HG02623 (cell line): ENCODE measurements at regions not wholly inside any gene's neighbourhood (a gene's known extent, or its start where the extent isn't known, plus 50 kb on each side); places are given as distances from the start of the nearest gene placed in this dataset.

Experiments used
- ATAC-seq: cut with Tn5 transposase; IDR thresholded peaks from one replicate; pipeline ENCODE4 v1.9.1; 2021; ENCODE audit warnings: moderate library complexity; ENCODE audit not compliant: unreplicated experiment

DNA sequence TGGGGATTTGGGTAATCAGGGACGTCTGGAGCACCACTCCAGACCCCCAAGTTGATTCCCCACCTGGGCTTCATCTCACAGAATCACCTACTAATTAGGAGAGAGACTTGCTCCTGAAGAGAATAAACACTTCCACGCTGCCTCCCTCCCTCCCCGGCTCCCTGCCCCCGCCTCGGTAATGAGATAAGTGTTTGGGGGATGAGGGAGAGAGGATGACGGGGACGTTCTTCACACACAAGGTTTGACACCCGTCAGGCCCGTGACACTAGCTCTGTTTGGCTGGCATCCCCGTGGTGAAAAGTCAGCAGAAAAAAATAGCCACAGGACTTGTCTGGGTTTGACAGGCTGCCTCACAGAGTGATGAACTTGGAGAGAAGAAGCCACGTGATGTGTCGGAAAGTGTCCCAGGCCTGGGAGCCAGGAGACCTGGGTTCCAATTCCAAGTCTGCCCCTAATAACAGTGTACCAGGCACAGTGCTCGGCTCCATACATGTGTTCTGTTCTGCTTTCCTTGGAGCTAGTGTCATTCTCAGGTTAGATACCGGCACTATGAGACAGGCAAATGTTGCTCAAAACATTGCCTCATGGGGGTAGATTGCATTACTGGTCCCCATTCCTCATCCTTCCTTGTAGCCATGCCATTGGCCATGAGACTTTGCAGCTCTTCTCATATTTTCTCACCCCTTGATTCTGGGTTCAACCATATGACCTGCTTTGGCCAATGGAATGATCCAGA is 578.0 kb downstream of the BCOR start:
- ATAC-seq = no peak

- ATAC-seq = no peak
These were observed 572.0 kb downstream of the BCOR start for GRCh38 chrX:39525758-39526157.

GRCh38 chrX:39527025-39527424 is 570.7 kb downstream of the BCOR start:
- no peak for ATAC-seq

DNA sequence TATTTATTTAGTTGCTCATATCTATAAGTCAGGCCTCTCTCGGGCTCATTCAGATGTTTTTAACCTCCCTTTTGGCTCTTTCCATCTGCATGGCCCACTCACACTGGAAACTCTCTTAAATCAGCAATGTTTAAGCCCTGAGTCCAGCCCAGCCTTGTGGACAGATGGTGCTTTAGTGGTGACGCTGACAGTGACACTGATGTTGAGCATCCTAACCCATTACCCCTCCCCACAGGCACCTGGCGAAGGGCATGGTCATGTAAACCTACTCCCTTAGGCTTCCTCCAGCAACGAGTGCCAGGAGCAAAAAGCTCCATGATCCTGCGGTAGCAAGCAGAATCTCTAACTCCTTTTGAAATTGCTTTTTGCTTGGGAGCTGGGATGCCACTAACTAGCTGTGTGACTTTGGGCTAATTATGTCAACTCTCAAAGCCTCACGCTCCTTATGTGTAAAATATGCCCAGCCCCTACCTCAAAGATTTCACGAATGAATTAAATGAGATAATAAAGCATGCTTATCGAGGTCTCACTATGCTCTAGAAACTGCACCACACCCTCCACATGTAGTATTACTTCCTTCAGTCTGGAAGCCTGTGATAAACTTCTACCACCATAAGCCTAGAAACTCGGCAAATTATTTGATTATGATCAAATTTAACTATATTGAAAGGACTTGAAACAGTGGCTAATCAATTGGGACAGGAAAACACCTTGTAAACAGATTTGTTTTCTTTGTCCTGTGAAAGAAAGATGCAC is 569.4 kb downstream of the BCOR start:
- no peak for ATAC-seq

- ATAC-seq = no peak
These were observed 565.0 kb downstream of the BCOR start for GRCh38 chrX:39532761-39533160.

DNA sequence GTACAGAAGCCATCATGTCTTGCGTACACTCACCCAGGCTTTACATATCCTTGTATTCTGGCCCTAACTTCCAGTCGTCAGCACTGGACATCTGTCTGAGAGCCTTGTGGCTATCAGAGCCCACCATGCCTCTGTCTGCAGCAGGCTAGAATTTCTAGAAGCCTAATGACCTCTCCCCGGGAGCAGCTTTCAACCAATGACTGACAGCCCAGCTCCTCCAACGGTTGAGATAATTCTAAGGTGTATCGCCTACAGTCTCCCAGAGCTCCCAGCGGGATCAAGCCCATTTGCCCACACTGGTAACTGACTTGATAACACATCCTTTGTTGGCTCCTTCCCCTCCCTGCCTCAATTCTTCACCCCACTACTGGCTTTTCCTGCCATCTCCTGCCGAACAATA is 562.8 kb downstream of the BCOR start:
- ATAC-seq = no peak

DNA sequence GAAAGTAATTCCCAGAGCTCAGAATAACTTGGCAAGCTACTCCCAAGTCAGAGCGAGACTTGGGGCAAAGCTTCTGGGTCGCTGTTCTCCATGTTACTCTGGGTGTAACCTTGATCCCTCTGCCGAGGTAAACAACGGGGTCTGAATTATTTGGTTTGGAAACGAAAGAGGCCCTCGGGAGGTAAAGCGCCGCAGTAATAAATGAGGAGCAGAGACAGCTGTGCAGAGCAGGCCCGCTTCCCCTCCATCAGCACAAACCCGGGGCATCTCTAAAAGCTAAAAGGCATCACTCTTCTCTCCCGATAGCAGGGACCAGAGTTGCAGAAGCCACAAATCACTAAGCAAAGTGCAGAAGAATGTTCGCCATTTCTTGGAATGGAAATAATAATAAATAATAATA is 561.5 kb downstream of the BCOR start:
- ATAC-seq = no peak

GRCh38 chrX:39541881-39542280 is 555.9 kb downstream of the BCOR start:
- ATAC-seq = no peak

- no peak for ATAC-seq
These were observed 555.4 kb downstream of the BCOR start for GRCh38 chrX:39542316-39542715.

- ATAC-seq = no peak
These were observed 546.9 kb downstream of the BCOR start for GRCh38 chrX:39550795-39551361.

DNA sequence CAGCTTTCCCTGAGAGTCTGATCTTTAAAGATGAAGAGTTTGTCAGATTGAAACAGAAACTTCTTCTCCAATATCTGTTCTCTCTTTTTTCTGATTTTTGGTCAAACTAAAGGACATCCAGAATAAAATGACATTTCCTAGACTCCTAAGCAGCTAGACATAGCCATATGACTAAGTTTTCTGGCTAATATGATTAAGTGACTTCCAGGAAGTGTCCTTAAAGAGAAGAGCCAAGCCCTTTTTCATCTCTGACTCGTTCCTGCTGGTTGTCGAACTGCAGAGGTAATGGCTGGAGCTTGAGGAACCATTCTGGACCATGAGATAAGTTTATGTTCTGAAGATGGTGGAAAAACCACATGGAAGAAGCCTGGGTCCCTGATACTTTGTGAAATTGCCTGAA is 546.0 kb downstream of the BCOR start:
- no peak for ATAC-seq

GRCh38 chrX:39555431-39555830 is 542.3 kb downstream of the BCOR start:
- ATAC-seq = no peak

DNA sequence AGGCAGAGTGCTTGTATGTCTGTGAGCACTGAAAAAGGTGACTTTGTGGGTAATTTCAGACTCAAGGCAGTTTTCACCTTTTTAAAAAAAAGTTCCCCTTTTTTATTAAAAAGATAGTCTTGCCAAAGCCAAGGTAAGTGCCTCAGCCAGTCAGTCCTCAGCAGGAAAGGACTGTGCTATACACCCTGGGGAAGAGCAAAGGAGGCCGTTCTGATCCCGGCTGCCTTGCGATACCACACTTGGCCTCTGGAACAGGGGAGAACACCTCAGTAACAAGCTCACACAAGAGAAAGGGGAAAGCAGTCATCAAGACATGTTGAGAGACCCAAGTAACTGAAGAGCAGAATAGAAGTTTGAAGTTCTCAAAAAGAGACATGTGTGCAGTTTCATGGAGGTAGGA is 541.7 kb downstream of the BCOR start:
- no peak for ATAC-seq

- no peak for ATAC-seq
These were observed 538.5 kb downstream of the BCOR start for GRCh38 chrX:39559229-39559628.

DNA sequence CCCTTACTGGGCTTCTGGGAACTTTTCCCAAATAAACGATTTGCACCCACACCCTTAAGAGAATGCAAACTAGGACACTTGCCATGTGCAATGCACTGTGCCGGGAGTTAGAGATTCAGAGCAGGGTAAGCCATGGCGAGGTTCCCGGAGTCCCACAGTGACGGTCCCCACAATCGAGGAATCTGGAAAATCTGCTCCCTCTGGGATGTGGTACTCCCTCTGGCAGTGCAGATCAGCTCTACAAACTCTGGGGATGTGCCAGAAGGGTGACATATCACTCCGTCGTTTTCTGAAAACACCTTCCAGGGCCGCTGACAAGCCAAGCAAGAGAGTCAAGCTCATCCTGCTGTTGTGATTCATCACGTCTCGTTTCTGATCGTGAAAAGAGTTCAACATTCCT is 537.5 kb downstream of the BCOR start:
- ATAC-seq = no peak

DNA sequence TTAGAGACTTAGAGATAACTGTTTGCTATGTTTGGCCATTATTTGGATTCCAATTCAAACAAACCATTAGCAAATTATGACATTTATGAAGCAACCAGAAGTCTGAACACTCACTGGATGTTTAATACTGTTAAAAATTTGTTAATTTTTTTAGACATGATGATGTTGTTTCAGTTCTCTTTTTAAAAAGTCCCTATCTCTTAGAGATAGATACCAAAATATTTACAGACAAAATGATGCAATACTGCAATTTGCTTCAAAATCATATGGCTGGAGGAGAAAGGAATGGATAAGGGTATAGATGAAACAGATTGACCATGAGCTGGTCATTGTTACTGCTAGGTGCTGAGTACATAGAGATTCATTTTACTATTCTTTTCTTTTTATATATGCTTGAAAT is 534.6 kb downstream of the BCOR start:
- no peak for ATAC-seq

GRCh38 chrX:39564751-39565150 is 533.0 kb downstream of the BCOR start:
- no peak for ATAC-seq

DNA sequence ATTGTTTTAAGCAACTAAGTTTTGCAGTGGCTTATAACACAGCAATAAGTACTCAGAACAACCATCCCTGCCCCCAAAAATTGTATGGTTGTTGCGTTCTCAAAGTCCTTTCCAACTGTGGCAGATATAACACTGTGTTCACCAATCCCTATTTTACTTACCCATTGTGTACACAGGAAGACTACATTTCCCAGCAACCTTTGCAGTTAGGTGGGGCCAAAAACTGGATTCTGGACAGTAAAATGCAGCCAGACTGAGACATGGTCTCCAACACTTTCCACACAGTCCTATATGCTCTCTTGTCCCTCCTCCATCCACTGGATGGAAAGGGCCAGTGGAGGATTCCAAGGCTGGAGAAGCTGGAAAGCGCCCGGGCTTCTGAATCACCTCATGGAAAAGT is 523.6 kb downstream of the BCOR start:
- ATAC-seq = no peak

DNA sequence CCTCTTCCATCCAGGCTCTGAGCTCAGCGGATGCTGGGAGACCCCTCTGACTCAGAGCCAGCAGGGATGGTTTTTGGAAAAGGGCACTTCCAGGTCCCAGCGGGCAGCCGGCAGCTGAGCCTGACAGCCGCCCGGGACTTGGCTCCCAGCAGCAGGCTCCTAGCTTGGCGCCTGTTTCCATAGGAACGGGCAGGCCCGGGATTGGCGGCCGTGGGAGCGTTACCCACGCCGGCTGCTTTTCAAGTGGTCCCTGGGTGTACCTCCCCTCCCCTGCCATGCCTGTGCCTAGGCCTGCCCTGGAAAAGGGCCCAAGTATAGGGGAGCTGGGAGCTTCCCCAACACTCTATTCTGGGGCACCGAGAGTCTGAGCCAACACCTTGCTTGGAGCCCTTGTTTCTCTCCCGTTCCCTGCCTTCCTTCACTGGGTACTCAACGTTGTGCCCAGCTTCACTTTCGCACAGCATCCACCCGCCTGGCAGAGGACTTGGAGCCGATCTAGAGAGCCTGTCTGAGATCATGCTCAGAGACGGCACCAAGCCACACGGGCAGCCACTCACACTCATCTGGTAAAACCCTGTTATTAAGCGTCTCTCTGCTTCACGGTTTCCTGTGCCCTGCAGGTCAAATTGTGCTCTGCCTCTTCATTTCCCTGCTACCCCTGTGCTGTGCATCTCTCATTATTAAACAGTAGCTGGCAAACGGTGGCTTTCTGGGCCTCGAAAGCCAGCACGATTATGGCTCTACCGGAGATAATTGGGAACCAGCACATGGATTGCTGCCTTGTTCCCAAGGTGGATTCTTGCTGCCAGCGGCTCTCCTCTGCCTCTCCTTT is 521.5 kb downstream of the BCOR start:
- ATAC-seq = no peak

- no peak for ATAC-seq
These were observed 520.4 kb downstream of the BCOR start for GRCh38 chrX:39577206-39577984.
